HCT116 (cell line): ENCODE measurements at regions not wholly inside any gene's neighbourhood (a gene's known extent, or its start where the extent isn't known, plus 50 kb on each side); places are given as distances from the start of the nearest gene placed in this dataset.

ENCODE experiments used
- CBX3 ChIP-seq: IDR thresholded peaks from 2 replicates; pipeline ENCODE4 v1.6.1; 2012; ENCODE audit warnings: low read depth
- CEBPB ChIP-seq: IDR thresholded peaks from 2 replicates; pipeline ENCODE4 v1.6.1; 2012; ENCODE audit warnings: low read depth
- EZH2phosphoT487 ChIP-seq: fragments of 200-600 bp; IDR thresholded peaks from 2 replicates; pipeline ENCODE4 v1.6.1; 2018; ENCODE audit warnings: antibody characterized with exemption, borderline replicate concordance
- POLR2AphosphoS5 ChIP-seq: IDR thresholded peaks from 2 replicates; pipeline ENCODE4 v1.6.1; 2011; ENCODE audit warnings: mild to moderate bottlenecking, low read depth, low read length, moderate library complexity
- YY1 ChIP-seq: IDR thresholded peaks from 2 replicates; pipeline ENCODE4 v1.6.1; 2011; ENCODE audit warnings: low read length, low read depth, moderate library complexity, mild to moderate bottlenecking; ENCODE audit not compliant: insufficient replicate concordance; ENCODE audit errors: extremely low read depth
- ZNF274 ChIP-seq: fragments of 200-500 bp; sonication (Bioruptor generic); IDR thresholded peaks from 2 replicates; pipeline ENCODE4 v1.6.1; 2014; ENCODE audit warnings: mild to moderate bottlenecking, low read depth, low read length, inconsistent platforms
- TF ChIP-seq, protein P1 (sequence below), 3 experiments: fragments of 200-600 bp in 1 of 3; sonication (generic) in 1 of 3; IDR thresholded peaks in 2 of 3; conservative IDR thresholded peaks in 1 of 3; 2 replicates each; pipeline ENCODE4 v1.5.1; 2012 to 2017; ENCODE audit warnings: low read depth in 2 of 3, low read length in 2 of 3, antibody characterized with exemption in 1 of 3, borderline replicate concordance in 1 of 3, control low read depth in 1 of 3, mild to moderate bottlenecking in 1 of 3, mixed read lengths in 1 of 3, mixed run types in 1 of 3, moderate library complexity in 1 of 3; ENCODE audit not compliant: insufficient read depth in 1 of 3

DNA sequence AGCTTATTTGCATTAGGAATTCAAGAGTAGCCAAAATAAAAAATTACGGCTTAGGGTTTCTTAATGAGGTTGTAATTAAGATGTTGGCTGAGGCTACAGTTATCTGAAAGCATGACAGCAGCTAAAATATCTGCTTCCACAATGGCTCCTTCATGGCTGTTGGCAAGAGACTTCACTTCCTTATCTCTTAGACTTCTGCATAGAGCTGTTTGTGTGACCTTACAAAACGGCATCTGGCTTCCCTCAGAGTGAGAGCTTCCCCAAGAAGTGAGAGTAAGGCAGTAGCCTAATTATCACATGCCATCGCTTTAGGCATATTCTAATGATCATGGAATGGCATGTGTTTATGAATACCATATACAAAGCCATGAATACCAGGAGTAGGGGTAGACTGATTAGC, 57.6 kb downstream of the CCDC59 start:
- TF ChIP-seq CEBPB (no peak), ZNF274 (no peak), EZH2phosphoT487 (no peak), POLR2AphosphoS5 (no peak), CBX3 (no peak), YY1 (no peak)
- TF ChIP-seq, protein P1, sequence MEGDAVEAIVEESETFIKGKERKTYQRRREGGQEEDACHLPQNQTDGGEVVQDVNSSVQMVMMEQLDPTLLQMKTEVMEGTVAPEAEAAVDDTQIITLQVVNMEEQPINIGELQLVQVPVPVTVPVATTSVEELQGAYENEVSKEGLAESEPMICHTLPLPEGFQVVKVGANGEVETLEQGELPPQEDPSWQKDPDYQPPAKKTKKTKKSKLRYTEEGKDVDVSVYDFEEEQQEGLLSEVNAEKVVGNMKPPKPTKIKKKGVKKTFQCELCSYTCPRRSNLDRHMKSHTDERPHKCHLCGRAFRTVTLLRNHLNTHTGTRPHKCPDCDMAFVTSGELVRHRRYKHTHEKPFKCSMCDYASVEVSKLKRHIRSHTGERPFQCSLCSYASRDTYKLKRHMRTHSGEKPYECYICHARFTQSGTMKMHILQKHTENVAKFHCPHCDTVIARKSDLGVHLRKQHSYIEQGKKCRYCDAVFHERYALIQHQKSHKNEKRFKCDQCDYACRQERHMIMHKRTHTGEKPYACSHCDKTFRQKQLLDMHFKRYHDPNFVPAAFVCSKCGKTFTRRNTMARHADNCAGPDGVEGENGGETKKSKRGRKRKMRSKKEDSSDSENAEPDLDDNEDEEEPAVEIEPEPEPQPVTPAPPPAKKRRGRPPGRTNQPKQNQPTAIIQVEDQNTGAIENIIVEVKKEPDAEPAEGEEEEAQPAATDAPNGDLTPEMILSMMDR (IDR thresholded peaks at IDR 0.05 in 2 of 3, conservative IDR thresholded peaks at IDR 0.05 in 1 of 3; ENCODE audit: borderline replicate concordance in 1 of 3, insufficient read depth in 1 of 3, low read depth in 2 of 3, low read length in 2 of 3), result no peak
